ENCODE measurements at regions not wholly inside any gene's neighbourhood (a gene's known extent, or its start where the extent isn't known, plus 50 kb on each side); places are given as distances from the start of the nearest gene placed in this dataset.

DNA sequence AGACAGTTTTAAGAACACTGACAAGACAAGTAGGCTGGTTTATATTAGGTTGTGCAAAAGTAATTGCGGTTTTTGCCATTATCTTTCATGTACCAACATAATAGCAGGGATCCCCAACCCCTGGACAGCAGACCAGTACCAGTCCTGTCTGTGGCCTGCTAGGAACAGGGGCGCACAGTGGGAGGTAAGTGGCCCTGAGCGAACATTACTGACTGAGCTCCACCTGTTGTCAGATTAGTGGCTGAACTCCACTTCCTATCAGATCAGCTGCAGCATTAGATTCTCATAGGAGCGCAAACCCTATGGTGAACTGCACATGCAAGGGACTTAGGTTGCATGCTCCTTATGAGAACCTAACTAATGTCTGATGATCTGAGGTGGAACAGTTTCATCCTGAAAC lies 921.9 kb downstream of the CCDC85A start:
- Mint-ChIP-seq H3K9me3 (ENCODE audit: low read depth) (peaks cover 45% of the 10 kb centered on the region), H3K27ac (ENCODE audit: unreplicated experiment) (no peak overlapping the region), H3K36me3 (ENCODE audit: low read depth) (no peaks in the 10 kb centered on the region), H3K4me1 (ENCODE audit: low read depth) (no peaks in the 10 kb centered on the region), H3K27me3 (ENCODE audit: low read depth) (no peaks in the 10 kb centered on the region), H3K4me3 (ENCODE audit: unreplicated experiment) (no peak overlapping the region)
- DNase-seq (ENCODE audit: low spot score) = no peak
- no peak for TF ChIP-seq CTCF (IDR thresholded peaks at IDR 0.05)

- no peak for DNase-seq (ENCODE audit: low spot score)
- no peaks in the 10 kb centered on the region for H3K36me3 Mint-ChIP-seq (ENCODE audit: low read depth)
- no peaks in the 10 kb centered on the region for H3K27me3 Mint-ChIP-seq (ENCODE audit: low read depth)
- H3K9me3 Mint-ChIP-seq (ENCODE audit: low read depth) = peaks cover 33% of the 10 kb centered on the region
- no peak for TF ChIP-seq CTCF (IDR thresholded peaks at IDR 0.05)
- no peak overlapping the region for H3K4me3 Mint-ChIP-seq (ENCODE audit: unreplicated experiment)
- H3K27ac Mint-ChIP-seq (ENCODE audit: unreplicated experiment) = no peak overlapping the region
- H3K4me1 Mint-ChIP-seq (ENCODE audit: low read depth) = no peaks in the 10 kb centered on the region
Observed at GRCh38 chr2:57107353-57107752, 923.6 kb downstream of the CCDC85A start.

GRCh38 chr2:57111531-57111930 lies 927.7 kb downstream of the CCDC85A start:
- DNase-seq (ENCODE audit: low spot score) = no peak
- H3K4me1 Mint-ChIP-seq (ENCODE audit: low read depth) = no peaks in the 10 kb centered on the region
- TF ChIP-seq CTCF (IDR thresholded peaks at IDR 0.05) = no peak
- no peak overlapping the region for H3K27ac Mint-ChIP-seq (ENCODE audit: unreplicated experiment)
- H3K4me3 Mint-ChIP-seq (ENCODE audit: unreplicated experiment) = no peak overlapping the region
- no peaks in the 10 kb centered on the region for H3K36me3 Mint-ChIP-seq (ENCODE audit: low read depth)
- peaks cover 21% of the 10 kb centered on the region for H3K9me3 Mint-ChIP-seq (ENCODE audit: low read depth)
- H3K27me3 Mint-ChIP-seq (ENCODE audit: low read depth) = peaks cover 7% of the 10 kb centered on the region

GRCh38 chr2:57119141-57119540 lies 927.5 kb upstream of the VRK2 start:
- no peak overlapping the region for H3K4me3 Mint-ChIP-seq (ENCODE audit: unreplicated experiment)
- no peaks in the 10 kb centered on the region for H3K4me1 Mint-ChIP-seq (ENCODE audit: low read depth)
- H3K27ac Mint-ChIP-seq (ENCODE audit: unreplicated experiment) = no peak overlapping the region
- H3K9me3 Mint-ChIP-seq (ENCODE audit: low read depth) = no peaks in the 10 kb centered on the region
- no peak for TF ChIP-seq CTCF (IDR thresholded peaks at IDR 0.05)
- H3K36me3 Mint-ChIP-seq (ENCODE audit: low read depth) = no peaks in the 10 kb centered on the region
- H3K27me3 Mint-ChIP-seq (ENCODE audit: low read depth) = peaks cover 9% of the 10 kb centered on the region
- DNase-seq (ENCODE audit: low spot score) = no peak

GRCh38 chr2:57126410-57126809 lies 920.2 kb upstream of the VRK2 start:
- no peak overlapping the region for H3K27ac Mint-ChIP-seq (ENCODE audit: unreplicated experiment)
- no peaks in the 10 kb centered on the region for H3K4me1 Mint-ChIP-seq (ENCODE audit: low read depth)
- TF ChIP-seq CTCF (IDR thresholded peaks at IDR 0.05) = no peak
- no peaks in the 10 kb centered on the region for H3K9me3 Mint-ChIP-seq (ENCODE audit: low read depth)
- H3K4me3 Mint-ChIP-seq (ENCODE audit: unreplicated experiment) = no peak overlapping the region
- H3K36me3 Mint-ChIP-seq (ENCODE audit: low read depth) = no peaks in the 10 kb centered on the region
- peaks cover 13% of the 10 kb centered on the region for H3K27me3 Mint-ChIP-seq (ENCODE audit: low read depth)
- DNase-seq (ENCODE audit: low spot score) = no peak
